ENCODE measurements at regions not wholly inside any gene's neighbourhood (a gene's known extent, or its start where the extent isn't known, plus 50 kb on each side); places are given as distances from the start of the nearest gene placed in this dataset.

- Histone ChIP-seq H3K36me3 (ENCODE audit: control insufficient read depth in 2 of 2, insufficient read depth in 2 of 2, low read length in 1 of 2) (no peaks in the 10 kb centered on the region), H3K4me3 (ENCODE audit: low read depth in 1 of 2, low read length in 2 of 2) (no peak overlapping the region), H3K4me1 (ENCODE audit: control insufficient read depth in 2 of 2, insufficient read depth in 2 of 2, low read length in 1 of 2) (no peaks in the 10 kb centered on the region), H3K27ac (ENCODE audit: low read depth in 2 of 2, low read length in 1 of 2) (no peak overlapping the region), H3K9me3 (ENCODE audit: control insufficient read depth in 2 of 2, insufficient read depth in 1 of 2, low read depth in 1 of 2, low read length in 1 of 2) (peaks cover 0 to 7% of the 10 kb centered on the region in 2 donors), H3K27me3 (ENCODE audit: control insufficient read depth in 1 of 2, insufficient read depth in 2 of 2, low read length in 2 of 2) (no peaks in the 10 kb centered on the region)
- WGBS, 2 donors = 63 to 64% methylated on average over 1 of the region's 1 CpG
Measured at GRCh38 chr1:199335496-199335895, 692.0 kb upstream of the NR5A2 start.

GRCh38 chr1:199336745-199337640 lies 690.5 kb upstream of the NR5A2 start:
- 94 to 95% methylated on average over 4 of the region's 4 CpGs for WGBS, 2 donors
- H3K4me3 ChIP-seq (ENCODE audit: low read depth in 1 of 2, low read length in 2 of 2) = no peak overlapping the region
- H3K36me3 ChIP-seq (ENCODE audit: control insufficient read depth in 2 of 2, insufficient read depth in 2 of 2, low read length in 1 of 2) = no peaks in the 10 kb centered on the region
- H3K27me3 ChIP-seq (ENCODE audit: control insufficient read depth in 1 of 2, insufficient read depth in 2 of 2, low read length in 2 of 2) = no peaks in the 10 kb centered on the region
- no peak overlapping the region for H3K27ac ChIP-seq (ENCODE audit: low read depth in 2 of 2, low read length in 1 of 2)
- no peaks in the 10 kb centered on the region for H3K4me1 ChIP-seq (ENCODE audit: control insufficient read depth in 2 of 2, insufficient read depth in 2 of 2, low read length in 1 of 2)
- peaks cover 0 to 7% of the 10 kb centered on the region in 2 donors for H3K9me3 ChIP-seq (ENCODE audit: control insufficient read depth in 2 of 2, insufficient read depth in 1 of 2, low read depth in 1 of 2, low read length in 1 of 2)

GRCh38 chr1:199338760-199339159 lies 688.8 kb upstream of the NR5A2 start:
- Histone ChIP-seq H3K9me3 (ENCODE audit: control insufficient read depth in 2 of 2, insufficient read depth in 1 of 2, low read depth in 1 of 2, low read length in 1 of 2) (peaks cover 0 to 7% of the 10 kb centered on the region in 2 donors), H3K27ac (ENCODE audit: low read depth in 2 of 2, low read length in 1 of 2) (no peak overlapping the region), H3K4me1 (ENCODE audit: control insufficient read depth in 2 of 2, insufficient read depth in 2 of 2, low read length in 1 of 2) (no peaks in the 10 kb centered on the region), H3K36me3 (ENCODE audit: control insufficient read depth in 2 of 2, insufficient read depth in 2 of 2, low read length in 1 of 2) (no peaks in the 10 kb centered on the region), H3K27me3 (ENCODE audit: control insufficient read depth in 1 of 2, insufficient read depth in 2 of 2, low read length in 2 of 2) (no peaks in the 10 kb centered on the region), H3K4me3 (ENCODE audit: low read depth in 1 of 2, low read length in 2 of 2) (no peak overlapping the region)
- WGBS, 2 donors = 77 to 81% methylated on average over 1 of the region's 1 CpG

GRCh38 chr1:199352351-199352750 lies 675.2 kb upstream of the NR5A2 start:
- no peaks in the 10 kb centered on the region for H3K4me1 ChIP-seq (ENCODE audit: control insufficient read depth in 2 of 2, insufficient read depth in 2 of 2, low read length in 1 of 2)
- no peaks in the 10 kb centered on the region for H3K27me3 ChIP-seq (ENCODE audit: control insufficient read depth in 1 of 2, insufficient read depth in 2 of 2, low read length in 2 of 2)
- no peak overlapping the region for H3K27ac ChIP-seq (ENCODE audit: low read depth in 2 of 2, low read length in 1 of 2)
- H3K36me3 ChIP-seq (ENCODE audit: control insufficient read depth in 2 of 2, insufficient read depth in 2 of 2, low read length in 1 of 2) = no peaks in the 10 kb centered on the region
- 58 to 61% methylated on average over 5 of the region's 5 CpGs for WGBS, 2 donors
- no peak overlapping the region for H3K4me3 ChIP-seq (ENCODE audit: low read depth in 1 of 2, low read length in 2 of 2)
- no peaks in the 10 kb centered on the region for H3K9me3 ChIP-seq (ENCODE audit: control insufficient read depth in 2 of 2, insufficient read depth in 1 of 2, low read depth in 1 of 2, low read length in 1 of 2)

GRCh38 chr1:199353906-199354305 lies 673.6 kb upstream of the NR5A2 start:
- H3K36me3 ChIP-seq (ENCODE audit: control insufficient read depth in 2 of 2, insufficient read depth in 2 of 2, low read length in 1 of 2) = no peaks in the 10 kb centered on the region
- H3K4me3 ChIP-seq (ENCODE audit: low read depth in 1 of 2, low read length in 2 of 2) = no peak overlapping the region
- H3K27ac ChIP-seq (ENCODE audit: low read depth in 2 of 2, low read length in 1 of 2) = no peak overlapping the region
- H3K27me3 ChIP-seq (ENCODE audit: control insufficient read depth in 1 of 2, insufficient read depth in 2 of 2, low read length in 2 of 2) = no peaks in the 10 kb centered on the region
- WGBS, 2 donors = 62 to 66% methylated on average over 2 of the region's 2 CpGs
- H3K9me3 ChIP-seq (ENCODE audit: control insufficient read depth in 2 of 2, insufficient read depth in 1 of 2, low read depth in 1 of 2, low read length in 1 of 2) = no peaks in the 10 kb centered on the region
- H3K4me1 ChIP-seq (ENCODE audit: control insufficient read depth in 2 of 2, insufficient read depth in 2 of 2, low read length in 1 of 2) = no peaks in the 10 kb centered on the region

GRCh38 chr1:199356561-199356960 lies 670.9 kb upstream of the NR5A2 start:
- Histone ChIP-seq H3K27me3 (ENCODE audit: control insufficient read depth in 1 of 2, insufficient read depth in 2 of 2, low read length in 2 of 2) (no peaks in the 10 kb centered on the region), H3K4me3 (ENCODE audit: low read depth in 1 of 2, low read length in 2 of 2) (no peak overlapping the region), H3K4me1 (ENCODE audit: control insufficient read depth in 2 of 2, insufficient read depth in 2 of 2, low read length in 1 of 2) (no peaks in the 10 kb centered on the region), H3K36me3 (ENCODE audit: control insufficient read depth in 2 of 2, insufficient read depth in 2 of 2, low read length in 1 of 2) (no peaks in the 10 kb centered on the region), H3K27ac (ENCODE audit: low read depth in 2 of 2, low read length in 1 of 2) (no peak overlapping the region), H3K9me3 (ENCODE audit: control insufficient read depth in 2 of 2, insufficient read depth in 1 of 2, low read depth in 1 of 2, low read length in 1 of 2) (no peaks in the 10 kb centered on the region)
- WGBS, 2 donors = 70 to 72% methylated on average over 2 of the region's 2 CpGs

- 82 to 86% methylated on average over 3 of the region's 3 CpGs for WGBS, 2 donors
Measured at GRCh38 chr1:199357599-199357998, 669.9 kb upstream of the NR5A2 start.

GRCh38 chr1:199362996-199363395 lies 664.5 kb upstream of the NR5A2 start:
- 84 to 88% methylated on average over 1 of the region's 1 CpG for WGBS, 2 donors
- Histone ChIP-seq H3K27ac (ENCODE audit: low read depth in 2 of 2, low read length in 1 of 2) (no peak overlapping the region), H3K4me1 (ENCODE audit: control insufficient read depth in 2 of 2, insufficient read depth in 2 of 2, low read length in 1 of 2) (no peaks in the 10 kb centered on the region), H3K27me3 (ENCODE audit: control insufficient read depth in 1 of 2, insufficient read depth in 2 of 2, low read length in 2 of 2) (no peaks in the 10 kb centered on the region), H3K36me3 (ENCODE audit: control insufficient read depth in 2 of 2, insufficient read depth in 2 of 2, low read length in 1 of 2) (no peaks in the 10 kb centered on the region), H3K9me3 (ENCODE audit: control insufficient read depth in 2 of 2, insufficient read depth in 1 of 2, low read depth in 1 of 2, low read length in 1 of 2) (no peaks in the 10 kb centered on the region), H3K4me3 (ENCODE audit: low read depth in 1 of 2, low read length in 2 of 2) (no peak overlapping the region)

More at GRCh38 chr1:199357599-199357998, 669.9 kb upstream of the NR5A2 start:
- no peaks in the 10 kb centered on the region for H3K36me3 ChIP-seq (ENCODE audit: control insufficient read depth in 2 of 2, insufficient read depth in 2 of 2, low read length in 1 of 2)
- H3K27ac ChIP-seq (ENCODE audit: low read depth in 2 of 2, low read length in 1 of 2) = no peak overlapping the region
- no peaks in the 10 kb centered on the region for H3K27me3 ChIP-seq (ENCODE audit: control insufficient read depth in 1 of 2, insufficient read depth in 2 of 2, low read length in 2 of 2)
- H3K9me3 ChIP-seq (ENCODE audit: control insufficient read depth in 2 of 2, insufficient read depth in 1 of 2, low read depth in 1 of 2, low read length in 1 of 2) = no peaks in the 10 kb centered on the region
- H3K4me3 ChIP-seq (ENCODE audit: low read depth in 1 of 2, low read length in 2 of 2) = no peak overlapping the region
- no peaks in the 10 kb centered on the region for H3K4me1 ChIP-seq (ENCODE audit: control insufficient read depth in 2 of 2, insufficient read depth in 2 of 2, low read length in 1 of 2)

GRCh38 chr1:199373139-199373538 lies 654.4 kb upstream of the NR5A2 start:
- Histone ChIP-seq H3K27me3 (ENCODE audit: control insufficient read depth in 1 of 2, insufficient read depth in 2 of 2, low read length in 2 of 2) (no peaks in the 10 kb centered on the region), H3K4me1 (ENCODE audit: control insufficient read depth in 2 of 2, insufficient read depth in 2 of 2, low read length in 1 of 2) (no peaks in the 10 kb centered on the region), H3K36me3 (ENCODE audit: control insufficient read depth in 2 of 2, insufficient read depth in 2 of 2, low read length in 1 of 2) (no peaks in the 10 kb centered on the region), H3K9me3 (ENCODE audit: control insufficient read depth in 2 of 2, insufficient read depth in 1 of 2, low read depth in 1 of 2, low read length in 1 of 2) (no peaks in the 10 kb centered on the region), H3K4me3 (ENCODE audit: low read depth in 1 of 2, low read length in 2 of 2) (no peak overlapping the region), H3K27ac (ENCODE audit: low read depth in 2 of 2, low read length in 1 of 2) (no peak overlapping the region)
- 54 to 56% methylated on average over 2 of the region's 2 CpGs for WGBS, 2 donors

GRCh38 chr1:199377211-199377610 lies 650.3 kb upstream of the NR5A2 start:
- Histone ChIP-seq H3K27ac (ENCODE audit: low read depth in 2 of 2, low read length in 1 of 2) (no peak overlapping the region), H3K27me3 (ENCODE audit: control insufficient read depth in 1 of 2, insufficient read depth in 2 of 2, low read length in 2 of 2) (no peaks in the 10 kb centered on the region), H3K4me1 (ENCODE audit: control insufficient read depth in 2 of 2, insufficient read depth in 2 of 2, low read length in 1 of 2) (no peaks in the 10 kb centered on the region), H3K36me3 (ENCODE audit: control insufficient read depth in 2 of 2, insufficient read depth in 2 of 2, low read length in 1 of 2) (no peaks in the 10 kb centered on the region), H3K9me3 (ENCODE audit: control insufficient read depth in 2 of 2, insufficient read depth in 1 of 2, low read depth in 1 of 2, low read length in 1 of 2) (no peaks in the 10 kb centered on the region), H3K4me3 (ENCODE audit: low read depth in 1 of 2, low read length in 2 of 2) (no peak overlapping the region)
- 85 to 91% methylated on average over 1 of the region's 1 CpG for WGBS, 2 donors

Measured in esophagus (tissue), 2 donors.